AG10803 (cell line): ENCODE measurements at regions not wholly inside any gene's neighbourhood (a gene's known extent, or its start where the extent isn't known, plus 50 kb on each side); places are given as distances from the start of the nearest gene placed in this dataset.
A peak's percentile ranks its signal among the peaks of the same experiment; 100 is the strongest.
"Not testable (repeated sequence)": the region's sequence is repeated elsewhere in the genome, so short reads cannot be mapped to it uniquely, and the experiment has no call there.

ENCODE experiments used
- DNase-seq: peaks from one replicate; pipeline ENCODE4 v3.0.0; 2010; ENCODE audit warnings: low read depth
- H3K4me3 ChIP-seq: 2 replicates; pipeline ENCODE4 v1.5.1; 2011; ENCODE audit warnings: mild to moderate bottlenecking, low read length, control low read depth
- CTCF ChIP-seq: conservative IDR thresholded peaks from 2 replicates; pipeline ENCODE4 v1.5.1; 2011; ENCODE audit warnings: mild to moderate bottlenecking, low read length, control low read depth, inconsistent platforms

- no peak for TF ChIP-seq CTCF
- no peak overlapping the region for H3K4me3 ChIP-seq
- peak; percentile 93 for DNase-seq
Observed at GRCh38 chr10:4240608-4241197, 455.7 kb upstream of the KLF6 start.

- no peak overlapping the region for H3K4me3 ChIP-seq
- TF ChIP-seq CTCF: no peak
- DNase-seq: no peak
Observed at GRCh38 chr10:4239186-4239585, 454.2 kb upstream of the KLF6 start.

GRCh38 chr10:4236905-4237304, 451.9 kb upstream of the KLF6 start:
- not testable (repeated sequence) for DNase-seq, H3K4me3 ChIP-seq

- DNase-seq: no peak
- H3K4me3 ChIP-seq: no peak overlapping the region
- no peak for TF ChIP-seq CTCF
Observed at GRCh38 chr10:4234661-4235060, 449.7 kb upstream of the KLF6 start.

GRCh38 chr10:4231439-4231838, 446.4 kb upstream of the KLF6 start:
- DNase-seq: no peak
- H3K4me3 ChIP-seq: no peak overlapping the region
- TF ChIP-seq CTCF: no peak

- H3K4me3 ChIP-seq: no peak overlapping the region
- TF ChIP-seq CTCF: no peak
- no peak for DNase-seq
Observed at GRCh38 chr10:4230036-4230435, 445.0 kb upstream of the KLF6 start.

GRCh38 chr10:4229106-4229505, 444.1 kb upstream of the KLF6 start:
- no peak for DNase-seq
- no peak overlapping the region for H3K4me3 ChIP-seq
- TF ChIP-seq CTCF: no peak

- no peak overlapping the region for H3K4me3 ChIP-seq
- no peak for DNase-seq
- TF ChIP-seq CTCF: no peak
Observed at GRCh38 chr10:4227586-4227985, 442.6 kb upstream of the KLF6 start.
